Skeletal muscle satellite cell (primary cell): ENCODE measurements at regions not wholly inside any gene's neighbourhood (a gene's known extent, or its start where the extent isn't known, plus 50 kb on each side); places are given as distances from the start of the nearest gene placed in this dataset.
"Not testable (repeated sequence)": the region's sequence is repeated elsewhere in the genome, so short reads cannot be mapped to it uniquely, and the experiment has no call there.

Experiments
- H3K27me3 ChIP-seq: 2 replicates; pipeline ENCODE4 v1.7.0; 2013; ENCODE audit warnings: low read length; ENCODE audit not compliant: control insufficient read depth, insufficient read depth
- H3K36me3 ChIP-seq: 2 replicates; pipeline ENCODE4 v1.7.0; 2013; ENCODE audit warnings: mild to moderate bottlenecking, control low read depth, low read length; ENCODE audit not compliant: insufficient read depth
- H3K4me1 ChIP-seq: 2 replicates; pipeline ENCODE4 v1.7.0; 2013; ENCODE audit warnings: low read length; ENCODE audit not compliant: control insufficient read depth, insufficient read depth
- H3K4me2 ChIP-seq: 2 replicates; pipeline ENCODE4 v1.7.0; 2013; ENCODE audit warnings: mild to moderate bottlenecking, low read length
- H3K4me3 ChIP-seq: 2 replicates; pipeline ENCODE4 v1.7.0; 2013; ENCODE audit warnings: low read length
- H3K9ac ChIP-seq: 2 replicates; pipeline ENCODE4 v1.7.0; 2013; ENCODE audit warnings: mild to moderate bottlenecking, low read depth, low read length, moderate library complexity
- H3K9me3 ChIP-seq: replicated peaks from 2 replicates; pipeline ENCODE4 v1.7.0; 2013; ENCODE audit warnings: mild to moderate bottlenecking, control low read depth, low read length

GRCh38 chr3:15905041-15905440 is 107.3 kb upstream of the ANKRD28 start:
- peaks cover 18% of the 10 kb centered on the region for H3K4me1 ChIP-seq
- H3K4me3 ChIP-seq: no peak overlapping the region
- no peak overlapping the region for H3K4me2 ChIP-seq
- H3K9me3 ChIP-seq: no peaks in the 10 kb centered on the region
- H3K36me3 ChIP-seq: no peaks in the 10 kb centered on the region
- no peak overlapping the region for H3K9ac ChIP-seq
- no peaks in the 10 kb centered on the region for H3K27me3 ChIP-seq

- H3K4me3 ChIP-seq, H3K36me3 ChIP-seq, H3K27me3 ChIP-seq, H3K9ac ChIP-seq, H3K9me3 ChIP-seq, H3K4me2 ChIP-seq: not testable (repeated sequence)
- H3K4me1 ChIP-seq: peaks cover 18% of the 10 kb centered on the region
Measured at GRCh38 chr3:15907403-15907802, 109.6 kb upstream of the ANKRD28 start.

GRCh38 chr3:15918988-15919387 is 121.2 kb upstream of the ANKRD28 start:
- Histone ChIP-seq H3K4me3 (no peak overlapping the region), H3K9me3 (no peaks in the 10 kb centered on the region), H3K27me3 (peaks cover 18% of the 10 kb centered on the region), H3K36me3 (no peaks in the 10 kb centered on the region), H3K9ac (no peak overlapping the region), H3K4me1 (no peaks in the 10 kb centered on the region), H3K4me2 (no peak overlapping the region)

- Histone ChIP-seq H3K36me3 (no peaks in the 10 kb centered on the region), H3K4me1 (no peaks in the 10 kb centered on the region), H3K27me3 (peaks cover 18% of the 10 kb centered on the region), H3K9me3 (no peaks in the 10 kb centered on the region), H3K9ac (no peak overlapping the region), H3K4me2 (no peak overlapping the region), H3K4me3 (no peak overlapping the region)
Measured at GRCh38 chr3:15919971-15920370, 122.2 kb upstream of the ANKRD28 start.

- Histone ChIP-seq H3K4me1 (no peaks in the 10 kb centered on the region), H3K9me3 (no peaks in the 10 kb centered on the region), H3K27me3 (peaks cover 10% of the 10 kb centered on the region), H3K36me3 (no peaks in the 10 kb centered on the region), H3K4me3 (no peak overlapping the region), H3K4me2 (no peak overlapping the region), H3K9ac (no peak overlapping the region)
Measured at GRCh38 chr3:15923640-15924405, 126.0 kb upstream of the ANKRD28 start.

GRCh38 chr3:15924914-15925313 is 127.1 kb upstream of the ANKRD28 start:
- no peaks in the 10 kb centered on the region for H3K4me1 ChIP-seq
- H3K27me3 ChIP-seq: no peaks in the 10 kb centered on the region
- H3K36me3 ChIP-seq: no peaks in the 10 kb centered on the region
- no peaks in the 10 kb centered on the region for H3K9me3 ChIP-seq
- H3K4me2 ChIP-seq: no peak overlapping the region
- no peak overlapping the region for H3K9ac ChIP-seq
- no peak overlapping the region for H3K4me3 ChIP-seq

- H3K27me3 ChIP-seq: no peaks in the 10 kb centered on the region
- H3K9me3 ChIP-seq: no peaks in the 10 kb centered on the region
- H3K9ac ChIP-seq: no peak overlapping the region
- no peaks in the 10 kb centered on the region for H3K4me1 ChIP-seq
- no peaks in the 10 kb centered on the region for H3K36me3 ChIP-seq
- no peak overlapping the region for H3K4me2 ChIP-seq
- H3K4me3 ChIP-seq: no peak overlapping the region
Measured at GRCh38 chr3:15926871-15927270, 129.1 kb upstream of the ANKRD28 start.

- no peak overlapping the region for H3K9ac ChIP-seq
- no peaks in the 10 kb centered on the region for H3K9me3 ChIP-seq
- H3K4me1 ChIP-seq: no peaks in the 10 kb centered on the region
- H3K27me3 ChIP-seq: no peaks in the 10 kb centered on the region
- H3K4me3 ChIP-seq: no peak overlapping the region
- H3K36me3 ChIP-seq: no peaks in the 10 kb centered on the region
- no peak overlapping the region for H3K4me2 ChIP-seq
Measured at GRCh38 chr3:15927969-15928368, 130.2 kb upstream of the ANKRD28 start.

- Histone ChIP-seq H3K36me3 (no peaks in the 10 kb centered on the region), H3K4me3 (no peak overlapping the region), H3K4me1 (no peaks in the 10 kb centered on the region), H3K9ac (no peak overlapping the region), H3K4me2 (no peak overlapping the region), H3K27me3 (no peaks in the 10 kb centered on the region), H3K9me3 (no peaks in the 10 kb centered on the region)
Measured at GRCh38 chr3:15929944-15930571, 132.3 kb upstream of the ANKRD28 start.

GRCh38 chr3:15932348-15933300 is 134.8 kb upstream of the ANKRD28 start:
- Histone ChIP-seq H3K36me3 (no peaks in the 10 kb centered on the region), H3K4me3 (no peak overlapping the region), H3K27me3 (no peaks in the 10 kb centered on the region), H3K4me2 (no peak overlapping the region), H3K9ac (no peak overlapping the region), H3K9me3 (no peaks in the 10 kb centered on the region), H3K4me1 (peaks cover 4% of the 10 kb centered on the region)

- H3K27me3 ChIP-seq: no peaks in the 10 kb centered on the region
- no peak overlapping the region for H3K9ac ChIP-seq
- H3K4me2 ChIP-seq: no peak overlapping the region
- no peak overlapping the region for H3K4me3 ChIP-seq
- H3K9me3 ChIP-seq: no peaks in the 10 kb centered on the region
- H3K4me1 ChIP-seq: peaks cover 4% of the 10 kb centered on the region
- H3K36me3 ChIP-seq: no peaks in the 10 kb centered on the region
Measured at GRCh38 chr3:15933439-15934139, 135.8 kb upstream of the ANKRD28 start.
